ENCODE measurements at regions not wholly inside any gene's neighbourhood (a gene's known extent, or its start where the extent isn't known, plus 50 kb on each side); places are given as distances from the start of the nearest gene placed in this dataset.
"Not testable (repeated sequence)": the region's sequence is repeated elsewhere in the genome, so short reads cannot be mapped to it uniquely, and the experiment has no call there.

- no peaks in the 10 kb centered on the region for H3K36me3 ChIP-seq (ENCODE audit: control insufficient read depth, insufficient read depth, low read length)
- CTCF ChIA-PET, result no interaction called here
- no peaks in the 10 kb centered on the region for H3K27me3 ChIP-seq (ENCODE audit: control insufficient read depth, insufficient read depth, low read length)
- POLR2A ChIA-PET, result no interaction called here
- no peak for DNase-seq (ENCODE audit: low read depth)
- no peak overlapping the region for H3K4me3 ChIP-seq (ENCODE audit: low read depth, low read length)
- TF ChIP-seq CTCF (IDR thresholded peaks at IDR 0.05; ENCODE audit: insufficient read depth, low read depth, low read length), result no peak
These were observed 318.0 kb upstream of the MGAT4C start for GRCh38 chr12:86574143-86574542.

GRCh38 chr12:86572455-86572854, 316.3 kb upstream of the MGAT4C start:
- TF ChIP-seq CTCF (IDR thresholded peaks at IDR 0.05; ENCODE audit: insufficient read depth, low read depth, low read length), result no peak
- ChIA-PET CTCF (no interaction called here), POLR2A (no interaction called here)
- DNase-seq (ENCODE audit: low read depth), result no peak
- H3K36me3 ChIP-seq (ENCODE audit: control insufficient read depth, insufficient read depth, low read length), result no peaks in the 10 kb centered on the region
- H3K4me3 ChIP-seq (ENCODE audit: low read depth, low read length), result no peak overlapping the region
- no peaks in the 10 kb centered on the region for H3K27me3 ChIP-seq (ENCODE audit: control insufficient read depth, insufficient read depth, low read length)

GRCh38 chr12:86565038-86565437, 308.8 kb upstream of the MGAT4C start:
- H3K36me3 ChIP-seq (ENCODE audit: control insufficient read depth, insufficient read depth, low read length), result no peaks in the 10 kb centered on the region
- ChIA-PET POLR2A (no interaction called here), CTCF (no interaction called here)
- H3K27me3 ChIP-seq (ENCODE audit: control insufficient read depth, insufficient read depth, low read length), result no peaks in the 10 kb centered on the region
- H3K4me3 ChIP-seq (ENCODE audit: low read depth, low read length), result no peak overlapping the region
- DNase-seq (ENCODE audit: low read depth), result no peak
- TF ChIP-seq CTCF (IDR thresholded peaks at IDR 0.05; ENCODE audit: insufficient read depth, low read depth, low read length), result no peak

DNA sequence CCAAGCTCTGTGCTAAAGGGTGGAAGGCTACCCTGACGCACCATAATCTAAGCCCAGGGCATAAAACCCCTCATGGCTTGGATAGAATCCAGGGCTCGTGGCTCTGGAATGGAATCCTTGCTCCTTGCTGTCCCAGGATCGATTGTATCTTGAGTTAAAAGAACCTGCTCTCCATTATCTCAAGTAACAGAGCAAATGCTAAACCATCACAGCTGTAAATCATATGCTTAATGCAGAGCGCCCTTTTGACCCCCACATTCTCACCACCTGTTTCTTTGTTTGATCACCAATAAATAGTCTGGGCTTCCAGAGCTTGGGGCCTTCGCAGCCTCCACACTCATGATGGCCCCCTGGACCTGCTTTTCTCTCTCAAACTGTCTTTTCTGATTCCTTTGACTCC, 299.3 kb upstream of the MGAT4C start:
- DNase-seq (ENCODE audit: low read depth); H3K4me3 ChIP-seq (ENCODE audit: low read depth, low read length); H3K36me3 ChIP-seq (ENCODE audit: control insufficient read depth, insufficient read depth, low read length); POLR2A ChIA-PET; CTCF ChIA-PET; H3K27me3 ChIP-seq (ENCODE audit: control insufficient read depth, insufficient read depth, low read length): not testable (repeated sequence)

GRCh38 chr12:86551146-86551571, 295.0 kb upstream of the MGAT4C start:
- no peak for TF ChIP-seq CTCF (IDR thresholded peaks at IDR 0.05; ENCODE audit: insufficient read depth, low read depth, low read length)
- POLR2A ChIA-PET, result no interaction called here
- CTCF ChIA-PET, result no interaction called here

More at GRCh38 chr12:86551146-86551571, 295.0 kb upstream of the MGAT4C start:
- Histone ChIP-seq H3K4me3 (ENCODE audit: low read depth, low read length) (no peak overlapping the region), H3K27me3 (ENCODE audit: control insufficient read depth, insufficient read depth, low read length) (no peaks in the 10 kb centered on the region), H3K36me3 (ENCODE audit: control insufficient read depth, insufficient read depth, low read length) (no peaks in the 10 kb centered on the region)
- no peak for DNase-seq (ENCODE audit: low read depth)
